Astrocyte (in vitro differentiated cells and primary cell): ENCODE measurements at regions not wholly inside any gene's neighbourhood (a gene's known extent, or its start where the extent isn't known, plus 50 kb on each side); places are given as distances from the start of the nearest gene placed in this dataset.

Source experiments
- DNase-seq: peaks from one replicate; pipeline ENCODE4 v3.0.0-alpha.2; 2010; ENCODE audit warnings: low read depth
- FAIRE-seq: peaks from 2 replicates; lab custom pipeline; 2011; peaks lifted over from hg19 to GRCh38; lab: Jason Lieb, UNC
- H2AFZ ChIP-seq: 2 replicates; pipeline ENCODE4 v1.6.0; 2012; ENCODE audit warnings: low read depth, low read length, inconsistent platforms
- H3K27ac ChIP-seq: 2 replicates; pipeline ENCODE4 v1.5.1; 2011; ENCODE audit warnings: low read depth, low read length, inconsistent platforms
- H3K27me3 ChIP-seq: 2 replicates; pipeline ENCODE4 v1.6.0; 2011; ENCODE audit warnings: low read length, inconsistent platforms; ENCODE audit not compliant: insufficient read depth
- H3K36me3 ChIP-seq: 2 replicates; pipeline ENCODE4 v1.5.1; 2011; ENCODE audit warnings: low read length, inconsistent platforms; ENCODE audit not compliant: insufficient read depth
- H3K4me1 ChIP-seq: 2 replicates; pipeline ENCODE4 v1.5.1; 2011; ENCODE audit warnings: low read length, inconsistent platforms; ENCODE audit not compliant: insufficient read depth
- H3K4me2 ChIP-seq: 2 replicates; pipeline ENCODE4 v1.6.0; 2012; ENCODE audit warnings: low read length, inconsistent platforms
- H3K4me3 ChIP-seq: 2 replicates; pipeline ENCODE4 v1.5.1; 2011; ENCODE audit warnings: low read depth, mild to moderate bottlenecking, low read length, inconsistent platforms; ENCODE audit not compliant: insufficient read depth
- H3K79me2 ChIP-seq: 2 replicates; pipeline ENCODE4 v1.6.0; 2012; ENCODE audit warnings: mild to moderate bottlenecking, low read length, inconsistent platforms; ENCODE audit not compliant: insufficient read depth
- H3K9ac ChIP-seq: 2 replicates; pipeline ENCODE4 v1.6.0; 2012; ENCODE audit warnings: mild to moderate bottlenecking, low read length, inconsistent platforms
- H3K9me3 ChIP-seq: 2 replicates; pipeline ENCODE4 v1.5.1; 2012; ENCODE audit warnings: low read depth, mild to moderate bottlenecking, low read length, inconsistent platforms; ENCODE audit not compliant: insufficient read depth
- H4K20me1 ChIP-seq: 2 replicates; pipeline ENCODE4 v1.6.0; 2012; ENCODE audit warnings: low read length, inconsistent platforms; ENCODE audit not compliant: insufficient read depth
- H3K27ac Mint-ChIP-seq: one replicate; pipeline ENCODE4 v1.8.0; 2021; ENCODE audit warnings: mild to moderate bottlenecking, mixed read lengths; ENCODE audit not compliant: unreplicated experiment
- H3K27me3 Mint-ChIP-seq: one replicate; pipeline ENCODE4 v1.8.0; 2021; ENCODE audit warnings: low read depth, mixed read lengths; ENCODE audit not compliant: unreplicated experiment
- H3K36me3 Mint-ChIP-seq: one replicate; pipeline ENCODE4 v1.8.0; 2021; ENCODE audit warnings: low read depth, mixed read lengths; ENCODE audit not compliant: unreplicated experiment
- H3K4me1 Mint-ChIP-seq: one replicate; pipeline ENCODE4 v1.8.0; 2021; ENCODE audit warnings: low read depth, mixed read lengths; ENCODE audit not compliant: unreplicated experiment
- H3K4me3 Mint-ChIP-seq: one replicate; pipeline ENCODE4 v1.8.0; 2021; ENCODE audit warnings: mild to moderate bottlenecking, moderate library complexity, mixed read lengths; ENCODE audit not compliant: unreplicated experiment
- H3K9me3 Mint-ChIP-seq: one replicate; pipeline ENCODE4 v1.8.0; 2021; ENCODE audit warnings: mild to moderate bottlenecking, mixed read lengths; ENCODE audit not compliant: unreplicated experiment
- EZH2 ChIP-seq: IDR thresholded peaks from 2 replicates; pipeline ENCODE4 v1.6.1; 2012; ENCODE audit warnings: mild to moderate bottlenecking, low read length, inconsistent platforms; ENCODE audit not compliant: insufficient read depth
- TF ChIP-seq, protein P1 (sequence below): IDR thresholded peaks from 2 replicates; pipeline ENCODE4 v1.5.1; 2011; ENCODE audit warnings: low read depth, mild to moderate bottlenecking, inconsistent platforms, low read length, moderate library complexity; ENCODE audit not compliant: insufficient read depth

DNA sequence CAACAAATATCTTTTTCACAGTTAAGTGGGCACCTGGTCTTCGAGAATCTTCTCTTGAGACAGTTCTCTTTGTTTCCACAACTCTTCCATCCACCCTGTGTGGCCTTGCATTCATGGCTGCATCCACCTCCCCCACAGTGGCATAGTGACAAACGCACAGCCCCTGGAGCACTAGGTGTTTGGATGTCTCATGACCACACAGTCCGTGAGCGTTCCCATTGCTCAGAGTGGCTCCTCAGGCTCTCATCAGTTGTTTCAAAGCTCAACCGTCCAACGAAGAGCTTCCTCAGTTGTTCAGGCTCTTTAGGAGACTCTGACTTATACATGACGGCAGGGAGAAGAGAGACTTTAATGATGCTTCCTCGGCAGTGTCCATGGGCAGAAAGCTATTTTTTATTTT, 191.6 kb downstream of the CDRT15L2 start:
- Mint-ChIP-seq H3K4me3 (no peak overlapping the region), H3K36me3 (no peaks in the 10 kb centered on the region), H3K27ac (no peak overlapping the region), H3K9me3 (no peaks in the 10 kb centered on the region), H3K27me3 (no peaks in the 10 kb centered on the region), H3K4me1 (no peaks in the 10 kb centered on the region)
- no peaks in the 10 kb centered on the region for H3K79me2 ChIP-seq
- no peak overlapping the region for H2AFZ ChIP-seq
- no peak for DNase-seq
- no peak overlapping the region for H3K4me3 ChIP-seq
- H3K27ac ChIP-seq: no peak overlapping the region
- no peak for FAIRE-seq
- H3K9ac ChIP-seq: no peak overlapping the region
- H4K20me1 ChIP-seq: no peaks in the 10 kb centered on the region
- H3K36me3 ChIP-seq: no peaks in the 10 kb centered on the region
- H3K27me3 ChIP-seq: no peaks in the 10 kb centered on the region
- H3K9me3 ChIP-seq: no peaks in the 10 kb centered on the region
- no peaks in the 10 kb centered on the region for H3K4me1 ChIP-seq
- TF ChIP-seq, protein P1, sequence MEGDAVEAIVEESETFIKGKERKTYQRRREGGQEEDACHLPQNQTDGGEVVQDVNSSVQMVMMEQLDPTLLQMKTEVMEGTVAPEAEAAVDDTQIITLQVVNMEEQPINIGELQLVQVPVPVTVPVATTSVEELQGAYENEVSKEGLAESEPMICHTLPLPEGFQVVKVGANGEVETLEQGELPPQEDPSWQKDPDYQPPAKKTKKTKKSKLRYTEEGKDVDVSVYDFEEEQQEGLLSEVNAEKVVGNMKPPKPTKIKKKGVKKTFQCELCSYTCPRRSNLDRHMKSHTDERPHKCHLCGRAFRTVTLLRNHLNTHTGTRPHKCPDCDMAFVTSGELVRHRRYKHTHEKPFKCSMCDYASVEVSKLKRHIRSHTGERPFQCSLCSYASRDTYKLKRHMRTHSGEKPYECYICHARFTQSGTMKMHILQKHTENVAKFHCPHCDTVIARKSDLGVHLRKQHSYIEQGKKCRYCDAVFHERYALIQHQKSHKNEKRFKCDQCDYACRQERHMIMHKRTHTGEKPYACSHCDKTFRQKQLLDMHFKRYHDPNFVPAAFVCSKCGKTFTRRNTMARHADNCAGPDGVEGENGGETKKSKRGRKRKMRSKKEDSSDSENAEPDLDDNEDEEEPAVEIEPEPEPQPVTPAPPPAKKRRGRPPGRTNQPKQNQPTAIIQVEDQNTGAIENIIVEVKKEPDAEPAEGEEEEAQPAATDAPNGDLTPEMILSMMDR: no peak
- no peak for TF ChIP-seq EZH2
- no peak overlapping the region for H3K4me2 ChIP-seq

DNA sequence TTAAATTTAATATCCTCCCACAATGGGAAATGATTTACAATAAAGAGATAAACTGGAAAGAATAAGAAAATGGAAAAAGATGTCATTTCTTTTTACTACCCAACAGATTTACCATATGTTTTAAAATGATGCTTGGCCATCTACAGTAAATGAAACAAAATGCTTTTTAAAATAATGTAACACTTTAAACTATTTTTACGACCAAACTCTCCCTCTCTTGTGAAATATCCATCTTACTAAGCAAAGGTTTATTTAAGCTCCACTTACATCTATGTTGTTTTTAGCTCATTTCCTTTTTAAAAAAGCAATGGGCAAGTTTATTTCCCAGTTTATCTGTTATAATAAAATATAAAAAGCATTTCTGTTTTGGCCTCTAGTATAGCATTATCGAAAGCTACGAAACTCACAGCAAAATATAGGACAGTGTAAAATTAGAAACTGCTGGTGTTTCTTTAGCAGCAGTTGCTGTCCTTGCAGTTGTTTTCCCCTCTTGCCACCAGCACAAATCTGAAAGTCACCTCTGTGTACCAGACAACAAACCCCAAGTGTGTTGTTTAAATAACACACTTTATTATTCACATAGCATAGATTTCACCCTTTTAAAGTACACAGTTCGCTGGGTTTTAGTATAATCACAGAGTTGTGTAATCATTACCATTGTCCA, 195.1 kb downstream of the CDRT15L2 start:
- Mint-ChIP-seq H3K4me3 (no peak overlapping the region), H3K36me3 (no peaks in the 10 kb centered on the region), H3K4me1 (no peaks in the 10 kb centered on the region), H3K27me3 (no peaks in the 10 kb centered on the region), H3K9me3 (no peaks in the 10 kb centered on the region), H3K27ac (no peak overlapping the region)
- Histone ChIP-seq H4K20me1 (no peaks in the 10 kb centered on the region), H3K36me3 (no peaks in the 10 kb centered on the region), H3K79me2 (no peaks in the 10 kb centered on the region), H3K27me3 (no peaks in the 10 kb centered on the region), H3K4me1 (no peaks in the 10 kb centered on the region), H3K4me3 (no peak overlapping the region), H3K27ac (no peak overlapping the region), H3K9ac (no peak overlapping the region), H3K4me2 (no peak overlapping the region), H3K9me3 (no peaks in the 10 kb centered on the region), H2AFZ (no peak overlapping the region)
- TF ChIP-seq, protein P1: no peak
- TF ChIP-seq EZH2: no peak
- DNase-seq (no peak), FAIRE-seq (no peak)

DNA sequence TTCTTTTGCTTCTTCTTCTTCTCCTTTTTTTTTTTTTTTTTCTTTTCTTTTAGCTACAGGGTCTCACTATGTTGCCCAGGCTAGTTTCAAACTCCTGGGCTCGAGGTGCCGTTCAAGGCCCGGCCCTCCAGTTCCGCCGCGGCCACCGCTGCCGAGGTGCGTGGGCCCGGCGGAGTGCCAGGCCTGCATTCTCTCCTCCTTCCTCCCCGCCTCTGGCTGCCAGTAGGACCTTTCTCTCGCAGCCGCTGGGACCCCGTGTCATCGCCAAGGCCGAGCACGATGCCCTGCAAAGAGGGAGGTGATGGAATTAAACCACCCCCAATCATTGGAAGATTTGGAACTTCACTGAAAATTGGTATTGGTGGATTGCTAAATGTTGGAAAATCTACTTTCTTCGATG, 195.8 kb downstream of the CDRT15L2 start:
- no peak for TF ChIP-seq EZH2
- TF ChIP-seq, protein P1: no peak
- H3K36me3 ChIP-seq: no peaks in the 10 kb centered on the region
- no peaks in the 10 kb centered on the region for H3K27me3 Mint-ChIP-seq
- no peaks in the 10 kb centered on the region for H3K4me1 ChIP-seq
- no peaks in the 10 kb centered on the region for H3K4me1 Mint-ChIP-seq
- H3K4me2 ChIP-seq: no peak overlapping the region
- no peaks in the 10 kb centered on the region for H3K79me2 ChIP-seq
- FAIRE-seq (no peak), DNase-seq (no peak)
- H3K4me3 Mint-ChIP-seq: no peak overlapping the region
- no peak overlapping the region for H3K27ac ChIP-seq
- no peaks in the 10 kb centered on the region for H4K20me1 ChIP-seq
- H3K4me3 ChIP-seq: no peak overlapping the region
- no peaks in the 10 kb centered on the region for H3K27me3 ChIP-seq
- H3K9me3 ChIP-seq: no peaks in the 10 kb centered on the region
- H3K27ac Mint-ChIP-seq: no peak overlapping the region
- H2AFZ ChIP-seq: no peak overlapping the region
- H3K9ac ChIP-seq: no peak overlapping the region
- no peaks in the 10 kb centered on the region for H3K9me3 Mint-ChIP-seq
- H3K36me3 Mint-ChIP-seq: no peaks in the 10 kb centered on the region
